ENCODE measurements at regions not wholly inside any gene's neighbourhood (a gene's known extent, or its start where the extent isn't known, plus 50 kb on each side); places are given as distances from the start of the nearest gene placed in this dataset.
"Not testable (repeated sequence)": the region's sequence is repeated elsewhere in the genome, so short reads cannot be mapped to it uniquely, and the experiment has no call there.

DNA sequence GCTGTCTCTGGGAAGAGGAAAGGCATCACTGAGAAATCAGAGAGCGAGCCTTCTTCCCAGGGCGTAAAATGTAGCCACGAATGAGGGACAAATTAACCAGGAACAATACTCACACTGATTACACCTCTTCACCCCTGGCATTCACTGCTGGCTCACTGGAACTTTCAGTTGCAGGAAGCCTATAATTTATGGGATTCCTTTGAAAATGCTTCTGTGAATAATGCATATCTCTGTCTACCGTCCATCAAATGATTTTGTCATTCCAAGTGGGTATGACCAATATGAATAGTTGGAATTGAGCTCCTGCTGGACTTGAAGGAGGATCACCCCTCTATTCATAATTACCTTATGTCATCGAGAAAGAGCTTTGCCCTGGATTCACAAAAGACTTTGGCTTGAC lies 360.3 kb upstream of the FZD8 start:
- 82% methylated on average over 5 of the region's 5 CpGs for WGBS
- no peak for DNase-seq (ENCODE audit: low spot score in 2 of 2)
- Histone ChIP-seq H3K27ac (no peak overlapping the region), H3K9me3 (no peaks in the 10 kb centered on the region), H3K36me3 (no peaks in the 10 kb centered on the region), H3K4me1 (no peaks in the 10 kb centered on the region), H3K4me3 (no peak overlapping the region), H3K27me3 (no peaks in the 10 kb centered on the region)
- TF ChIP-seq EP300 (IDR thresholded peaks at IDR 0.05) (no peak), POLR2A (IDR thresholded peaks at IDR 0.05) (no peak), POLR2AphosphoS5 (IDR thresholded peaks at IDR 0.05) (no peak), CTCF (IDR thresholded peaks at IDR 0.05) (no peak)

DNA sequence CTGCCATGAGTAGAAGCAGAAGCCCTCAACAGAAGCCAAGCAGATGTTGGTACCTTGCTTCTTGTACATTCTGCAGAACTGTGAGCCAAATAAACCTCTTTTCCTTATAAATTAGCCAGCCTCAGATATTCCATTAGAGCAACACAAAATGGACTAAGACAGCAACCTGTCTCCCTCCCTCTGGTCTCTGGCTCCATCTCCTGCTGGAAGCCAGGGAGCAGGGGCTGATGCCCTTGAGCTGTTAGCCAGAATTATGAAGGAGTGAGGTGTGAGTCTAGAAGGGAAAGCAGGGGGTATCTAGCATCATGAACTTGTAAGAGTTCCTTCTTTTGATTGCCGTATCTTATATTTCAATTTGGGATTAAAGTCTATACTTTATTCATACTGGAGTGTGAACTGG lies 358.7 kb upstream of the FZD8 start:
- H3K4me1 ChIP-seq; H3K36me3 ChIP-seq; H3K27me3 ChIP-seq; H3K4me3 ChIP-seq; H3K27ac ChIP-seq; DNase-seq (ENCODE audit: low spot score in 2 of 2); H3K9me3 ChIP-seq: not testable (repeated sequence)
- 96% methylated on average over 1 of the region's 1 CpG for whole genome bisulfite sequencing

GRCh38 chr10:35998026-35998425 lies 355.9 kb upstream of the FZD8 start:
- Histone ChIP-seq H3K4me3 (no peak overlapping the region), H3K27ac (no peak overlapping the region), H3K36me3 (no peaks in the 10 kb centered on the region), H3K27me3 (no peaks in the 10 kb centered on the region), H3K4me1 (no peaks in the 10 kb centered on the region), H3K9me3 (no peaks in the 10 kb centered on the region)
- TF ChIP-seq EP300 (IDR thresholded peaks at IDR 0.05): no peak
- no peak for TF ChIP-seq POLR2A (IDR thresholded peaks at IDR 0.05)
- no peak for TF ChIP-seq POLR2AphosphoS5 (IDR thresholded peaks at IDR 0.05)
- no peak for TF ChIP-seq CTCF (IDR thresholded peaks at IDR 0.05)
- 45% methylated on average over 3 of the region's 3 CpGs for WGBS
- no peak for DNase-seq (ENCODE audit: low spot score in 2 of 2)

DNA sequence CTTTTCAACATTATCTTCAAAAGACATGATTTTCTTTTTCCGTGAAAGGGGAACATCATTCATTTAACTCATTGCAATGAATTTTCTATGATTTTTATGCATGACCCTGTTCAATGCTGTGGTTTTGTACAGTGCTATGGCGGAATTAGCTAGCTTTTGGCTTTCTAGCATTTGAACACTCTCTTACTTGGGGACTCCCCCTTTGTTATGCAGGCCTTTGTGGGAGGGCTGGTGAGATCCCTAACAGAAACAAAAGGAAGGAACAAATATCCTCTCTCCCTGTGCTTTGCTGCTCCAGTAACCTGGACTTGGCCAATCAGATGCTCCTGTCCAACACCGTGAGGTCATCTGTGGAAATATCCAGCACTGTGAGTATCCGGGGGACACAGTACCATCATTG lies 353.4 kb upstream of the FZD8 start:
- no peaks in the 10 kb centered on the region for H3K4me1 ChIP-seq
- H3K4me3 ChIP-seq: no peak overlapping the region
- WGBS: 97% methylated on average over 4 of the region's 4 CpGs
- no peaks in the 10 kb centered on the region for H3K27me3 ChIP-seq
- no peaks in the 10 kb centered on the region for H3K36me3 ChIP-seq
- no peak overlapping the region for H3K27ac ChIP-seq
- DNase-seq (ENCODE audit: low spot score in 2 of 2): no peak
- no peaks in the 10 kb centered on the region for H3K9me3 ChIP-seq
- TF ChIP-seq CTCF (IDR thresholded peaks at IDR 0.05): no peak
- no peak for TF ChIP-seq EP300 (IDR thresholded peaks at IDR 0.05)
- TF ChIP-seq POLR2AphosphoS5 (IDR thresholded peaks at IDR 0.05): no peak
- TF ChIP-seq POLR2A (IDR thresholded peaks at IDR 0.05): no peak

DNA sequence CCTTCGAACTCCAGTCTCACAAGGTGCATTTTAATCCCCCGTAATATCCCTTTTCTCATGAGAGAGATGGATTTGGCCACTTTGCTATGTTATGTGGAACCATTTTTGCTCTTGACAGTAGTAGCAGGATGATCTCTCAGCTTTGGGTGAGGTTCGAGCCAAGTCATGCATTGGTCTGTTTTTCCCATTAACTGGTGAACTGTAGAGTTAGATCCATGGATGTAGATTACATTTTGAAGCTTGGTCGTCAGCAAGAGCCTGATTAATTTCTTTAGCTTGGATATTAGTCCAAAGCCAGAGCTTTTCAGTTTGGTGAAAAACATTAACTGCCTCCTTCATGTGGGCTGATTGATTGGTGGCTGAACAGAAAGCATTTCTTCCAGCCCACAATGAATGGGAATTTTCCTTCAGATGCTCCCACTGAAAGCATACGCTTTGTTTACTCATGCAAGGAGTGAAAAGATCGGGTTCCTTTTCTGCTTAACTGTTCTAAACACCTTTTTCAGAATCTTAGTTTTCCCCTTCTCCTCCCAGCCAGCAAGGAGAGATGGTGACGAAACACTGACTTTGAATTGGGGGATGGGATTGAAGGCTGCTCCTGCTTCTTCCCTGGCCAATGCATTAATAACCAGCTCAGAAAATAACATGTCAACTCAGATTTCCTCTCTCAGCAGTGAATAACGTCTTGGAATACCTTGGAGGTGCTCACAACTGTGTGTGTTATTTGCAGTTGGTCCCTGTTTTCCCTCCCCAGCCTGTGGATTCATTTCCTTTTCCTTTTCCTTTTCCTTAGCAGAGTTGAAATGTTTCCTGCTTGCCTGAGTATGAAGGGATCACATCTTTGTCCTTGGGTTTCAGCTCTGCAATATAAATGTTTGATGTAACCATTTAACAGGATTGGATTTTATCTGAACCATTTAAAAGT lies 351.8 kb upstream of the FZD8 start:
- Histone ChIP-seq H3K4me3 (no peak overlapping the region), H3K4me1 (no peaks in the 10 kb centered on the region), H3K36me3 (no peaks in the 10 kb centered on the region), H3K27ac (no peak overlapping the region), H3K27me3 (no peaks in the 10 kb centered on the region), H3K9me3 (no peaks in the 10 kb centered on the region)
- WGBS: 73% methylated on average over 8 of the region's 8 CpGs
- no peak for DNase-seq (ENCODE audit: low spot score in 2 of 2)
- TF ChIP-seq CTCF (IDR thresholded peaks at IDR 0.05): no peak

- H3K27me3 ChIP-seq: no peaks in the 10 kb centered on the region
- no peaks in the 10 kb centered on the region for H3K36me3 ChIP-seq
- DNase-seq (ENCODE audit: low spot score in 2 of 2): no peak
- TF ChIP-seq POLR2A (IDR thresholded peaks at IDR 0.05) (no peak), CTCF (IDR thresholded peaks at IDR 0.05) (no peak), POLR2AphosphoS5 (IDR thresholded peaks at IDR 0.05) (no peak), EP300 (IDR thresholded peaks at IDR 0.05) (no peak)
- H3K9me3 ChIP-seq: peaks cover 5% of the 10 kb centered on the region
- H3K27ac ChIP-seq: no peak overlapping the region
- H3K4me1 ChIP-seq: no peaks in the 10 kb centered on the region
- no peak overlapping the region for H3K4me3 ChIP-seq
These were observed 350.0 kb upstream of the FZD8 start for GRCh38 chr10:35992107-35992506.
